ENCODE measurements at regions not wholly inside any gene's neighbourhood (a gene's known extent, or its start where the extent isn't known, plus 50 kb on each side); places are given as distances from the start of the nearest gene placed in this dataset.

DNA sequence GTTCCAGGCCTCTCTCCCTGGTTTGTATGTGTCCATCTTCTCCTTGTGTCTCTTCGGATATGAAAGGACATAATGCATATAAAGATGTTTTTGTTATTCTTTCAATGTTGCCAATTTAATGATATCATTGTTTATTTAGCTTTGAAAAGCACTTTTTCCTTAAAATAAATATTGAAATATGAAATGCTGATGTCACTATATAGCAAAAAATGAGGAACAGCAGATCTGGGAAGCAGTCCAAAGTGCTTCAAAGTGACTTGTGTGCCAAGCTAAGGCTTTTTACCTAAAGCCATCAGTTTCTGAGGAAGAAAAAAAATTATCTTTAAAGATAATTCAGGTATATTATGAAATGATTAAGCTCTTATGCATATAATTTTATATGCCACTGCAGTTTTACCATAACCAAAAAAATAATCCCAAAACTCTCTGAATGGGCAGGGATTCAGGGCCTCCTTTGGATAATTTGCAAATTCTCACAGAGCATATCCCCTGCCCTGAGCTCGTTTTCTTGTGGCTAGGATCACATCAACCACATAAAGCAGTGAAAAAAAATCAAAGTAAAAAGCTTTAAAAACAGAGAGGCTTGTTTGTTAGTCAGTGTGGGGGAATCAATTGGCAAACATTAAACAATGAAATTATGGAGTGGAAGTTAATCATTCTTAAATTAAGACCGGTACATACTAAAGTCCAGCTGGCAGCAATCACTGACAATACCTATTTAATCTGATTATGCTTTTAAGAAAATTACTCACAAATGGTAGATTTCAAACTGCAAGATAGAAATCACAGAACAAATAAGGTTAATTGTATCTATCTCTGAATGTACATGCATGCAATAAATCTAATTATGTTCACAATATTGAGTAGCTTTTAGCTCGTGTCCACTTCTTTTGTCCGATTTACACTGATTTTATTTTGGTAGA, 1027.9 kb upstream of the ADGRB3 start:
- H3K4me3 ChIP-seq (ENCODE audit: low read depth, low read length), result no peak overlapping the region
- TF ChIP-seq CTCF (IDR thresholded peaks at IDR 0.05; ENCODE audit: borderline replicate concordance, insufficient read depth, low read depth, low read length), result no peak

GRCh38 chr6:67594366-67594765, 1040.7 kb upstream of the ADGRB3 start:
- no peak overlapping the region for H3K4me3 ChIP-seq (ENCODE audit: low read depth, low read length)
- no peak for TF ChIP-seq CTCF (IDR thresholded peaks at IDR 0.05; ENCODE audit: borderline replicate concordance, insufficient read depth, low read depth, low read length)

DNA sequence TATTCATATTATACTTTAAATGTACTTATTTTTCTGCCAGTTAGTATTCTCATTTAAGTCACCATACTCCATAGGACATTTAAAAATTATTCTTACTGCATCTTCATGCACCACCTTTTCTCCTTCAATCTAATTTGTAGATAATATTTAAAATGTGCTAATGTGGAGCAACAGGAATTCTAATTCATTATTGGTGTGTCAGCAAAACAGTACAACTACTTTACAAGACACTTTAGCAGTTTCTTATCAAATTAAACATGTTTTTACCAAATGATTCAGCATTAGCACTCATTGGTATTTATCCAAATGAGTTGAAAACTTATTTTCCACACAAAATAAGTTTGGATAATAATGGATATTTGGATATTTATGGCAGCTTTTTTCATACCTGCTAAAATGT, 1041.8 kb upstream of the ADGRB3 start:
- H3K4me3 ChIP-seq (ENCODE audit: low read depth, low read length), result no peak overlapping the region

GRCh38 chr6:67591910-67592309, 1043.2 kb upstream of the ADGRB3 start:
- no peak for TF ChIP-seq CTCF (IDR thresholded peaks at IDR 0.05; ENCODE audit: borderline replicate concordance, insufficient read depth, low read depth, low read length)
- no peak overlapping the region for H3K4me3 ChIP-seq (ENCODE audit: low read depth, low read length)

More for the DNA sequence above, 1041.8 kb upstream of the ADGRB3 start:
- no peak for TF ChIP-seq CTCF (IDR thresholded peaks at IDR 0.05; ENCODE audit: borderline replicate concordance, insufficient read depth, low read depth, low read length)

- TF ChIP-seq CTCF (IDR thresholded peaks at IDR 0.05; ENCODE audit: borderline replicate concordance, insufficient read depth, low read depth, low read length), result no peak
- no peak overlapping the region for H3K4me3 ChIP-seq (ENCODE audit: low read depth, low read length)
These were observed 1067.2 kb upstream of the ADGRB3 start for GRCh38 chr6:67567842-67568241.

DNA sequence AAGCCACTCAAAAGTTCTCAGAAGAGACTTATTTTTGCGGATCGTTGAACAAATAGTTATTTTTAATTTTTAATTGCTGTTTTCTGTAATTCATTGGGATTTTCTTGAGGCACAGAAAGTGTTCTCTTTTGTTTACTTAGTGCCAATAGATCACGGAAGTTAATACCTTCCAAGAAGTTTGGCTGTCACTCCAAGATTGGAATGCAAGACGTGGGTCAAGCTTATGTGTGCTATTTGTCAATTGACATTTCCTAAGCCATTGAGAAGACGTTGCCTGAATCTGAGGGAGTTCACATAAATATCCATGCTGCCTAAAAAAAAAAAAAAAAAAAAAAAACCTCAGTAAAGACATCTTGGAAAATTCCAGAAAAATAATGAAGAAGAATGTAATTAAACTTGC, 1071.4 kb upstream of the ADGRB3 start:
- no peak for TF ChIP-seq CTCF (IDR thresholded peaks at IDR 0.05; ENCODE audit: borderline replicate concordance, insufficient read depth, low read depth, low read length)
- no peak overlapping the region for H3K4me3 ChIP-seq (ENCODE audit: low read depth, low read length)

GRCh38 chr6:67560068-67560467, 1075.0 kb upstream of the ADGRB3 start:
- no peak overlapping the region for H3K4me3 ChIP-seq (ENCODE audit: low read depth, low read length)
- no peak for TF ChIP-seq CTCF (IDR thresholded peaks at IDR 0.05; ENCODE audit: borderline replicate concordance, insufficient read depth, low read depth, low read length)

Data from GM12875 (cell line).